DND-41 (cell line): ENCODE measurements at regions not wholly inside any gene's neighbourhood (a gene's known extent, or its start where the extent isn't known, plus 50 kb on each side); places are given as distances from the start of the nearest gene placed in this dataset.

ENCODE experiments used
- CTCF ChIP-seq: IDR thresholded peaks from 2 replicates; pipeline ENCODE4 v1.5.1; 2012; ENCODE audit warnings: borderline replicate concordance, low read length, moderate library complexity, mild to moderate bottlenecking; ENCODE audit not compliant: poor library complexity, severe bottlenecking; ENCODE audit errors: extremely low read depth
- EZH2 ChIP-seq: IDR thresholded peaks from 3 replicates; pipeline ENCODE4 v1.6.1; 2012; ENCODE audit warnings: borderline replicate concordance, low read depth, mild to moderate bottlenecking, moderate library complexity, low read length, inconsistent platforms; ENCODE audit not compliant: severe bottlenecking

GRCh38 chr7:108634036-108634435 is 64.4 kb downstream of the DNAJB9 start:
- TF ChIP-seq CTCF (no peak), EZH2 (no peak)
